Heart left ventricle (tissue), 16 donors: ENCODE measurements at regions not wholly inside any gene's neighbourhood (a gene's known extent, or its start where the extent isn't known, plus 50 kb on each side); places are given as distances from the start of the nearest gene placed in this dataset.

ENCODE experiments used
- ATAC-seq, 4 donors: fragments of 200-7000 bp; cut with Tn5 transposase; one replicate each; pipeline ENCODE4 v1.9.1; 2020 to 2022; ENCODE audit warnings: moderate library complexity in 4 of 4, mild to moderate bottlenecking in 3 of 4, moderate number of reproducible peaks in 1 of 4
- DNase-seq, 5 donors: peaks; one replicate each; pipeline ENCODE4 v3.0.0-alpha.2; 2020
- H3K27ac ChIP-seq, 12 donors: fragments of 200-600 bp; sonication (generic) in 4 of 12; one replicate each; pipeline versions ENCODE4 v1.5.0 to v1.8.0; 2016 to 2022; ENCODE audit warnings: mild to moderate bottlenecking in 2 of 12
- H3K27me3 ChIP-seq, 9 donors: fragments of 200-600 bp; sonication (generic) in 2 of 9; one replicate each; pipeline versions ENCODE4 v1.5.1 to v1.8.0; 2016 to 2022; ENCODE audit warnings: mild to moderate bottlenecking in 3 of 9
- H3K36me3 ChIP-seq, 9 donors: fragments of 200-600 bp; sonication (generic) in 2 of 9; one replicate each; pipeline versions ENCODE4 v1.5.0 to v1.8.0; 2018 to 2022; ENCODE audit warnings: mild to moderate bottlenecking in 2 of 9
- H3K4me1 ChIP-seq, 12 donors: fragments of 200-600 bp; sonication (generic) in 4 of 12; one replicate each; pipeline versions ENCODE4 v1.5.0 to v1.8.0; 2016 to 2022; ENCODE audit warnings: mild to moderate bottlenecking in 3 of 12
- H3K4me3 ChIP-seq, 12 donors: fragments of 200-600 bp; sonication (generic) in 4 of 12; one replicate each; pipeline versions ENCODE4 v1.5.0 to v1.8.0; 2017 to 2022; ENCODE audit warnings: mild to moderate bottlenecking in 9 of 12, moderate library complexity in 4 of 12
- H3K9me3 ChIP-seq, 12 donors: fragments of 200-600 bp; sonication (generic) in 4 of 12; one replicate each; pipeline versions ENCODE4 v1.5.0 to v1.8.0; 2016 to 2022; ENCODE audit warnings: mild to moderate bottlenecking in 1 of 12
- CTCF ChIP-seq, 12 donors: fragments of 200-600 bp; sonication (generic) in 4 of 12; IDR thresholded peaks; one replicate each; pipeline versions ENCODE4 v1.5.0 to v1.8.0; 2018 to 2022; ENCODE audit warnings: antibody characterized with exemption in 12 of 12, mild to moderate bottlenecking in 5 of 12
- POLR2A ChIP-seq, 2 donors: fragments of 450-650 bp; IDR thresholded peaks; one replicate each; pipeline ENCODE4 v1.6.1; 2017; ENCODE audit warnings: antibody characterized with exemption in 2 of 2, mild to moderate bottlenecking in 2 of 2, moderate library complexity in 2 of 2
- WGBS, 4 donors: extraction: QIAGEN DNeasy Blood & Tissue Kit in 2 of 4; methylation state at CpG; one replicate each; pipeline versions ENCODE4 v1.1.5 to v1.1.7; 2013 to 2018; 5-methylcytosine and 5-hydroxymethylcytosine counted together
- intact Hi-C, 10 donors: fragments of 100-400 bp; cut with DNase I; formaldehyde crosslinking; loops; one replicate each; pipeline versions ENCODE4 v1.11.1 to v1.14.2; 2022
- donor health status: ischemic (EF 13 %, LVEDD 7.1; RV severe dilation, severe dysfunction).
- donor health status: healthy with polysubstance abuse.
- donor health status: DM: no; HTN: yes; CAD: no.
- donor health status: DM: no; HTN: no; CAD: no.
- donor health status: ischemic (EF 25% LVEDD 6.9; RV normal size, moderate dysfunction).
- donor health status: ischemic (EF 25% LVEDD 5.7; RV mildly dilated, moderate dysfunction).
- donor health status: healthy.
- donor health status: DM: yes; HTN: yes; CAD: no.
- donor health status: ischemic (EF 35%, LVEDD 5.7; RV mildly dilated, moderate dysfunction).
- donor health status: nonischemic (EF 11% LVEDD 7.7; RV severe dilation, severe dysfunction).
- donor health status: DM: yes; HTN: yes; CAD: no.
- donor health status: PGD.
- donor health status: ischemic (EF 29% LVEDD 5.4; RV normal size, mild dysfunction).
- donor health status: nonischemic (EF 23%, LVEDD 6.1; RV moderate dilation, normal function).

GRCh38 chr18:73485166-73485565 lies 617.4 kb upstream of the NETO1 start:
- intact Hi-C loops = loop anchor here in 1 of 10 donors (10.0 kb wide), 1 partner anchor 60 kb away; no protein-coding TSS in a partner anchor
- no peaks in the 10 kb centered on the region for H3K36me3 ChIP-seq
- no peak overlapping the region for H3K27ac ChIP-seq
- 69 to 76% (median 73%) methylated on average over 3 of the region's 3 CpGs for WGBS, 4 donors
- no peaks in the 10 kb centered on the region for H3K9me3 ChIP-seq
- no peaks in the 10 kb centered on the region for H3K27me3 ChIP-seq
- no peak overlapping the region for H3K4me3 ChIP-seq
- H3K4me1 ChIP-seq = no peaks in the 10 kb centered on the region
- DNase-seq = no peak
- no peak for ATAC-seq
- TF ChIP-seq CTCF (IDR thresholded peaks at IDR 0.05) (no peak), POLR2A (IDR thresholded peaks at IDR 0.05) (no peak)

- Histone ChIP-seq H3K27ac (no peak overlapping the region), H3K9me3 (no peaks in the 10 kb centered on the region), H3K4me1 (no peaks in the 10 kb centered on the region), H3K4me3 (no peak overlapping the region), H3K27me3 (no peaks in the 10 kb centered on the region), H3K36me3 (no peaks in the 10 kb centered on the region)
- ATAC-seq (no peak), DNase-seq (no peak)
- intact Hi-C loops = loop anchor here in 1 of 10 donors (10.0 kb wide), 1 partner anchor 58 kb away; no protein-coding TSS in a partner anchor
- 96 to 99% (median 97%) methylated on average over 2 of the region's 2 CpGs for WGBS, 4 donors
- TF ChIP-seq POLR2A (IDR thresholded peaks at IDR 0.05) (no peak), CTCF (IDR thresholded peaks at IDR 0.05) (no peak)
Observed at GRCh38 chr18:73482901-73483300, 615.1 kb upstream of the NETO1 start.

- no peak overlapping the region for H3K27ac ChIP-seq
- no peak overlapping the region for H3K4me3 ChIP-seq
- DNase-seq = no peak
- no peaks in the 10 kb centered on the region for H3K4me1 ChIP-seq
- no peaks in the 10 kb centered on the region for H3K27me3 ChIP-seq
- intact Hi-C loops = no loop called here
- ATAC-seq = no peak
- no peaks in the 10 kb centered on the region for H3K9me3 ChIP-seq
- H3K36me3 ChIP-seq = no peaks in the 10 kb centered on the region
- WGBS, 4 donors = 62 to 77% (median 73%) methylated on average over 2 of the region's 2 CpGs
- TF ChIP-seq POLR2A (IDR thresholded peaks at IDR 0.05) = no peak
- TF ChIP-seq CTCF (IDR thresholded peaks at IDR 0.05) = no peak
Observed at GRCh38 chr18:73479477-73479876, 611.7 kb upstream of the NETO1 start.

- Histone ChIP-seq H3K4me1 (no peaks in the 10 kb centered on the region), H3K36me3 (no peaks in the 10 kb centered on the region), H3K4me3 (no peak overlapping the region), H3K27me3 (no peaks in the 10 kb centered on the region), H3K27ac (no peak overlapping the region), H3K9me3 (peaks cover 0 to under 1% (median 0%) of the 10 kb centered on the region in 12 donors)
- ATAC-seq = no peak
- no peak for DNase-seq
- intact Hi-C loops = no loop called here
- 75 to 89% (median 86%) methylated on average over 2 of the region's 2 CpGs for WGBS, 4 donors
- TF ChIP-seq POLR2A (IDR thresholded peaks at IDR 0.05) (no peak), CTCF (IDR thresholded peaks at IDR 0.05) (no peak)
Observed at GRCh38 chr18:73478191-73478590, 610.4 kb upstream of the NETO1 start.
